Gastroesophageal sphincter (tissue), 3 donors: ENCODE measurements at regions not wholly inside any gene's neighbourhood (a gene's known extent, or its start where the extent isn't known, plus 50 kb on each side); places are given as distances from the start of the nearest gene placed in this dataset.

Source experiments
- CTCF ChIP-seq, 4 experiments: fragments of 200-600 bp in 2 of 4; fragments of 450-650 bp in 2 of 4; sonication (generic) in 1 of 4; IDR thresholded peaks; one replicate each; pipeline ENCODE4 v1.5.1; 2017 to 2019; ENCODE audit warnings: antibody characterized with exemption in 4 of 4, mild to moderate bottlenecking in 2 of 4, moderate library complexity in 2 of 4
- EP300 ChIP-seq: sonication (generic); formaldehyde crosslinking; IDR thresholded peaks from one replicate; pipeline ENCODE4 v1.6.1; 2017; ENCODE audit warnings: antibody characterized with exemption, mild to moderate bottlenecking
- POLR2A ChIP-seq, 2 donors: fragments of 450-650 bp; IDR thresholded peaks; one replicate each; pipeline ENCODE4 v1.6.1; 2017; ENCODE audit warnings: antibody characterized with exemption in 2 of 2, mild to moderate bottlenecking in 2 of 2, moderate library complexity in 1 of 2
- POLR2AphosphoS5 ChIP-seq: sonication (generic); formaldehyde crosslinking; IDR thresholded peaks from one replicate; pipeline ENCODE4 v1.6.1; 2017; ENCODE audit warnings: antibody characterized with exemption

GRCh38 chr15:26212109-26212508 lies 349.0 kb upstream of the ATP10A start:
- TF ChIP-seq CTCF (IDR thresholded peaks at IDR 0.05) (no peak), POLR2A (IDR thresholded peaks at IDR 0.05) (no peak), POLR2AphosphoS5 (no peak), EP300 (no peak)
